ENCODE measurements at regions not wholly inside any gene's neighbourhood (a gene's known extent, or its start where the extent isn't known, plus 50 kb on each side); places are given as distances from the start of the nearest gene placed in this dataset.

DNA sequence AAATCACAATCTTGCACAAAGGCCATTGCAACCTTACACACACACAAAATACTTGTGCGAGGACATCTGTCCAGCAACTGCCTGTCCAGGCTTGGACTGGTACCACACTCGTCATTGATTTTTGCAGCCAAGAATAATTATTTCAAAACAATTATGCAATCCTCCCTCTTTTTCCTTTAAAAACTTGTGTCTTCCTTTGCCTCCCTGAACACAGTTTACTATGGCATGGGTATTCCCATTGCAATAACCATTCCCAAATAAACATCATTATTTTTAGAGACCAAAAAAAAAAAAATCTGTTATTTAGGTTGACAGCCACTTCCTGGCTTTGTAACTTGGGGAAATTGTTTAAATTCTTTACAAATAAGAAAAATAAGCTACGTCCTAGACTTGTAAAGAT is 54.0 kb downstream of the C11orf91 start:
- POLR2A ChIA-PET, result no interaction called here
- CTCF ChIA-PET, result no interaction called here

DNA sequence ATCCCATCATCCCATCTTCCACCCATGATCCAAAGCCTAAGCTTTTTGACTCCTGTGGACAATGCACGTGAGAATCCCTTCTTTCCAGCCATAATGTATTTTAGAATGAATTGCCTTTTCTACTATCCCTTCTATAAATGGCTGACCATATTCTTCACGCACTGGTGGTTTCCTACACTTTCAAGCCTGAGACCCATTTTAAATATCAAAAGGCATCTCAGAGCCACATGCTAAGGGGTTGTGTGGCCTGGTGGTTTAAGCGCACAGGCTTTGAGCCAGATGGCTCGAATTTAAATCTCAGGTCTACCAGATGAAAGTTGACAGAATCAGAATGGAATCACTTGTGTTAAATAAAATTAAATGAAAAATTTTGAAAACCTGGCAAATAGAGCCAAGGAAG is 54.5 kb downstream of the C11orf91 start:
- ChIA-PET POLR2A (no interaction called here), CTCF (no interaction called here)

DNA sequence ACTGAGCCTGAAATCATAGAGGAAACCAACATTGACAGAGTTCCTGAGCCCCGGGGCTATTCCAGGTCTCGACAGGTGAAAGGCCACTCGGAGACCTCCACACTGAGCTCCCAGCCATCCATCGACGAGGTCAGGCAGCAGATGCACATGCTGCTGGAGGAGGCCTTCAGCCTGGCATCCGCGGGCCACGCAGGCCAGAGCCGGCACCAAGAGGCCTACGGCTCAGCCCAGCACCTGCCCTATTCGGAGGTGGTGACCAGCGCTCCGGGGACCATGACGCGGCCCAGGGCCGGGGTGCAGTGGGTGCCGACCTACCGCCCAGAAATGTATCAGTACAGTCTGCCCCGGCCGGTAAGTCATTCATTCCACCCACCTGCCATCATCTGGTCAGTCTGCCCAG is 54.9 kb downstream of the C11orf91 start:
- POLR2A ChIA-PET, result no interaction called here

DNA sequence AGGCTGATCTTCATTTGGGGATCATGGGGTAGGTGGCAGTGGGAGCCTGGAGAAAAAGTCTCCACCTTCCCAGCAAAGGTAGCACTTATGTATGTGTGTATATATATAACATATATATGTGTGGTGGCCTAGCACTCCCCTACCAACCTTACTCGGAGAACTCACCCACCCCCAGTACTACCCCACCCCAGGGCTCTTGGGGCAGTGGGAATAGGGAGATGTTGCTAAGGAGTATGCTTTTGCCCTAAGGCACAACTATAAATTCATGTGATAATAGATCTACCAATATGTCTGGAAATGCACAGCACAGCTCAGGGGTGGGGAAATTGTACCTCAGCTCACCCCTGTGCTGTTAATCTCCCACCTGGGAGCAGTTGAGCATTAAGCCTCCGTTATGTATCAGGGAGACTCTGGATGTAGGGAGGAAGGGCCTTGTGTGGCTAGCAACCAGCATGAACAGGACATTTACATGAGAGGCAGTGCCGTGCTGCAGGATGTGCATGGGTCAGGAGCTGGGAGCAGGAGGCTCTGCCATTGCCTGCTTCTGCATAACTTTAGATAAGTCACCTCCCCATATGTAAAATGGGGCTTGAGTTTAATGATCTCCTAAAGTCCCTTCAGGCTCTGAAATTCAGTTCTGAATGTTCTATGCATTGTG is 57.3 kb downstream of the C11orf91 start:
- ChIA-PET POLR2A (no interaction called here), CTCF (no interaction called here)

More for the DNA sequence above, 54.9 kb downstream of the C11orf91 start:
- CTCF ChIA-PET, result no interaction called here

DNA sequence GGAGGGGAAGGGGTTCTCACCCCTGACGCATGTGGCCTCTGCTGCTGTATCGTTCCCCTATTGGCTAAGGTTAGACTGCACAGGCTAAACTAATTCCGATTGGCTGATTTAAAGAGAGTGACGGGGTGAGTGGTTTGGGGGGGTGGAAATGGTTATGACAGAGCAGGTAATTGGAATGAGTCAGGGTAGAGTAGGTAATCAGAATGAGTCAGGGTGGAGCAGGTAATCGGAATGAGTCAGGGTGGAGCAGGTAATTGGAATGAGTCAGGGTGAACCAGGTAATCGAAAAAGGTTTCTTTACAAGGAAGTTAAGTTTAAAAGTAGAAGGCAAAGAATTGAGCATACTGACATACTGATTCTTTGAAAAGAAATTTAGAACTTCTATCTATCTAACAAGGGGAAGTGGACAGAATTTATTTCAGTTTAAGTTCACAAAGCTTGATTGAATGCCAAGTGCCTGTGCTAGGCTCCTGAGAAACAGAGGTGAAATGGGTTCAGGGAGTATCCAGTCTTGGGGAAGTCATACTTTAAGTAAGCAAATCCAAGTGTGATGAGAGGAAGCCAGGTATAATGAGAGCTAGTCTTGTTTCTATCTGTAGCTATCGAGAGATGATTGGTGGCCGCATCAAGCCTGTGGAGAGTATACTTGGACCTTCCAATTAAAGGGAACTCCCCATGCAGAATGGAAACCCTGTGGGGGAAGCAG is 58.0 kb downstream of the C11orf91 start:
- ChIA-PET POLR2A (no interaction called here), CTCF (no interaction called here)

DNA sequence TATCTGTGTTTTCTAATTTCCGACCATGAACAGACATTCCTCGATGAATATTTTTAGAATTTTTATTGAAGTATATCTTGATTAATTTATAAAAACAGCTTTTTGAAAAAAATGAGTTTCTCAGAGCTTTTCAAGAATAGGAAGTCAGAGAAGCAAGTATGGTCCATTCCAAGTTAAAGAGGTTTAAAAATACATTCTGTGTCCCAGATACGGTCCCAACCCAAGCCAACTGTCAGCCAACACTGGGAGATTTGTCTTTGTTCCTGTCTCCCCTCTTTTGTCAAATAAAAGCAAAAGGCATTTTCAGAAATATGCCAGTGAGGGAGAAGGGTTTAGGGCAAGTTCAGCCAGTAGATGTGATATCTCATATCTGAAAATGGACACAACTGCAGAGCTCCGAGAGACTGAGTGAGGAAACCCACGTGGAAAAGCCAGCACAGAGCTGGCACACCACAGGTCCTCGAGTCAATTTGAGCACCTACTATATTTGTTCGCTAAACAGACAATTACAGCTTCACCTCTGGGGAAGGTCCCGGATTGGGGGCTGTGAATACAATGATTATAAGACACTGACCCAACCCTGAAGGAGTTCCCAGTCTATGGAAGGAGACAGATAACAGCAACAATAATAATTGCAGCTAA is 59.8 kb downstream of the C11orf91 start:
- POLR2A ChIA-PET, result no interaction called here
- CTCF ChIA-PET, result no interaction called here

DNA sequence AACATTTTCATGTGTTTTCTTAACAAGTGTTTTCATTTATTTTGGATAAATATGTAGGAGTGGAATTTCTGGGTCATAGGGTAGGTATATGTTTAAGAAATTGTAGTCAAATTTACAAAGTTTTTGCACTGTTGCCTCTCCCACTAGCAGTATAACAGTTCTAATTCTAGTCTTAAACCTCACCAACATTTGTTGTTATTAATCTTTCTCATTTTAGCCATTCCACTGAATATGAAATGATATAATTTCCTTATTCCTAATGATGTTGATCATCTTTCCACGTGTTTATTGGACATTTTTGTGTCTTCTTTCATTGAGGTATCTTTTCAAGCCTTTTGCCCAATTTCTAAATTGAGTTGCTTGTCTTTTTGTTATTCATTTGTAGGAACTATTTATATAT is 62.0 kb downstream of the C11orf91 start:
- POLR2A ChIA-PET, result no interaction called here

DNA sequence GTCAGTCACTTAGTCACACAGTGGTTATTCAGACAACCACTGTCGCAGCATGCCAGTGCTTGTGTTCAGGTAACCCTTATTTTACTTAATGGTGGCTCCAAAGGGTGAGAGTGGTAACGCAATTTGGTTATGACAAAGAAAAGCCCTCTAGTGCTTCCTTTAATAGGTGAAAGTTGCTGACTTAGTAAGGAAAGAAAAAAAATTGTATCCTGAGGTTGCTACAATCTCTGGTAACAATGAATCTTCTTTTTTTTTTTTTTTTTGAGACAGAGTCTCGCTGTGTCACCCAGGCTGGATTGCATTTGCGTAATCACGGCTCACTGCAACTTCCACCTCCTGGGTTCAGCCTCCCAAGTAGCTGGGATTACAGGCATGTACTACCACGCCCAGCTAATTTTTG is 64.5 kb downstream of the C11orf91 start:
- POLR2A ChIA-PET, result no interaction called here
- CTCF ChIA-PET, result interaction anchor here (0.7 kb wide), 2 partner anchors 104 to 201 kb away, joined by 3 to 5 read pairs; no protein-coding TSS in a partner anchor

More for the DNA sequence above, 62.0 kb downstream of the C11orf91 start:
- CTCF ChIA-PET, result interaction anchor here (0.6 kb wide), 1 partner anchor 1054 kb away, joined by 4 read pairs; no protein-coding TSS in a partner anchor

DNA sequence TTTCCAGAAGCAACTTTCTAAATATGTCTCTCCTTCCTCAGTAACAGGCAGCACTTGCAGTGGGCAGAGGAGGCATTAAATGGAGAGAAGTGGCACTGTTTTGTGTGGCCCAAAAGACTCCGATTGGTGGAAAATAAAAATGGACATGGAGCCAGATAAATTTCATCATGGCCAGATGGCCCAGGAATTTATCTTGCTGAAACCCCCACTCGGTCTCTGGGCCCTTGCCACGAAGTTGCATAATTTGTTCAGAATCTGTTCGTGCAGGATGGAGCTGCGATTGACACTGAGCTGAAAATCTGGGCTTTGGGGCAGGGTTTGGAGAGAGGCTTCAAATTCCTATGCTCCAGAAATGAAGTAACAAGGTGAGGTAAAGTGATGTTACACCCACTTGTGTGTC is 65.5 kb downstream of the C11orf91 start:
- CTCF ChIA-PET, result no interaction called here

DNA sequence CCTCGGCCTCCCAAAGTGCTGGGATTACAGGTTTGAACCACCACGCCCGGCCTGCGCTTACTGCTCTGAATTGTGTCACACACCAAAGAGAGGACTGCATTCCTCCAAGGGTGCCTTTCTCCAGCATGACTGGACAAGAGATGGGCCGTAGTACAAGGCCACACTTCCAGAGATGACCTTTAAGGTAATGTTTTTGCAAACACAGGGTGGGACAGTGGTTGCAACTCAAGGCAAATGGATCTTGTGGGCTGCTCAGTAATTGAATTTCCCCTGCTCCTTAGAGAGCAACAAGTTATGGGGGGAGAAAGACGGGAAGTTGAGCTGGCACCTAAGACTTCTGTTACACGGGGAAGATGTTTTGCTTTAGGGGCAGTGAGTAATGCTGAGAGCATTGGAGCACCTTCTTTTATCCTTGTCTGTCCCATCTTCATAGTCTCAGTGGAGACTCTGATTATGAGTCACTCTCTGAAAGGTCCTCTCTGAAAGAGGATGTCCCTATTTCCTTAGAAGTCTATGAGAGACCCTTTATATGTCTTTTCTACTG is 66.3 kb downstream of the C11orf91 start:
- POLR2A ChIA-PET, result no interaction called here
- CTCF ChIA-PET, result no interaction called here

More for the DNA sequence above, 65.5 kb downstream of the C11orf91 start:
- POLR2A ChIA-PET, result no interaction called here

DNA sequence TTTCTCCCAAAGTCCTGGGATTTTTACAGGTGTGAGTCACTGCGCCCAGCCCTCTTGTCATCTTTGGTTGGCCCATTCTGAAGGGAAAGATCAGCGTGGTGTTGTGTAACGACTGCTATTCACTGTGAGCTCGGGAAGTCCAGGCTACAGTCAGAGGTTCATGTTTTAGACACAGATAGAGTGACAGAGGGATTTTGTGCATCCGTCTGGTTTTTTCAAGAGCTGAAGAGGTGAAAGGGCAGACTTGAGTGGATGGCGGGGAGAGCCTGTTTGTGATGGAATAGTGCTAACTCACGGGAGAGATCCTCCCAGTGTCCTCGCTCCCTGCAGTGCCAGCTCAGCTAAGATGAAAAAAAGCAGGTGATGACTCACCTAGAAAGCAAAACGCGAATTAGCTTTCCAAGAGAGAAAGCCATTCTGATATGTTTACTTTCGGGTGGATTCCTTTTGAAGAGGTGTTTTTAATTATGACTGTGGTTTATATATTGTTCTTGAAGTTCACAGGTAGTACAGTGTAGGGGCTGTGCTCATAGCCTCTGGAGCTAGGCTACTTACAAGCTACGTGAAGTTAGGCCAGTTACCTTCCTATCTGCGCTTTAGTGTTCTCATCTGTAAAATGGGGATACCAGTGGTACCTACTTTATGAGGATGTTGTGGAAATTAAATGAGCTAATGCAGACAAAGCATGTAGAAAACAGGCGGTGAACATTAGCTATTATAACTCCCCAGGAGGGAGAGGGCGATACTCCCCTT is 67.2 kb downstream of the C11orf91 start:
- POLR2A ChIA-PET, result no interaction called here

DNA sequence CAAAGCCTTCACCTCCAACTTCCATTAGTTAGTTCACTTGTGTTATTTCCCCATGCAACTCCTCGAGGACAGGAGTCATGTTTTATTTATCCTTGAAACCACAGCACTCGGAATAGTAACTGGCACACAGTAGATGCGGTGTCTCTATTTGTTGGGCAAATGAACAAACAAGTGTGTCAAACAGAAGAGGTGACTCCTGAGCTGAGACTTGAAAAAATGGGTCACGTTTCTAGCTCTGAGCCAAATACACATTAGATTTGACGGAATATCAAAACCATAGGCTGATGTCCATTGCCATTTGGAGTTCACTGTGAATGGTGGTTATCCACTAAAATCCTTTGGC is 68.9 kb downstream of the C11orf91 start:
- CTCF ChIA-PET, result no interaction called here

More for the DNA sequence above, 67.2 kb downstream of the C11orf91 start:
- CTCF ChIA-PET, result no interaction called here

DNA sequence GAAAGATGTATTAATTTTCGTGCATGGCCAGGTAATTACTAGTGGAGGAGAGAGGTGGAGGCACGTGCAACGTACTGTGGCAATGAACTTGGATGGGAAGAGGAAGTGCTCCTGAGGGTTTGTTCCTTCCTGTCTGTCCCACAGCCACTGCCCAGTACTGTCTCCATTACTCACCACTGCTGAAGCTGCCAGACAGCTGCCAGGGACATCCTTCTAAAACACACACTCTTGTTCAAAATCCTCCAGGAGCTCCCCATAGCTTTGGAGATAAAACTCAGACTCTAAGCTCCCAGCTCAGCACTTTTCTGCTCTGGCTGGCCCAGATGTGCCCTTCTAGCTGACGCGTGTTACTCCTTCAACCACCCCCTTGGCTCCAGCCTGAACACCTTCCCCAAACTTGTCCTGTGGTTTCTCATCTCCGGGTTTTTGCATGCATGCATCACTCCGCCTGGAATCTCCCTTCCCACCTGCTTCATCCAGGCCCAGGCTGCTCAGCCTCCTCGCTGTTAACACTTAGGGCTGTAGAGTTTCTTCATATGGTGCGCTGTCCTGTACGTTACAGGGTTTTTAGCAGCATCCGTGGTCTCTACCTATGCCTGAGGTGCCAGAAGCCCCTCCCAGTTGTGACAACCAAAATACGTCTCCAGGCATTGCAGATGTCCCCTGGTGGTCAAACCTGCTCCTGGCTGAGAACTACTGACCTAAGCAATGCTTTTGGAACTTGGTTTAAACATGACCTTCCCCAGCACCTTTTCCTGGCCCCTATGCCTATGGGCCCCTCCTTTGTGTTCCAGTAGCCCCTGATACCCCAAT is 69.5 kb downstream of the C11orf91 start:
- POLR2A ChIA-PET, result no interaction called here
- CTCF ChIA-PET, result no interaction called here

More for the DNA sequence above, 68.9 kb downstream of the C11orf91 start:
- POLR2A ChIA-PET, result no interaction called here

DNA sequence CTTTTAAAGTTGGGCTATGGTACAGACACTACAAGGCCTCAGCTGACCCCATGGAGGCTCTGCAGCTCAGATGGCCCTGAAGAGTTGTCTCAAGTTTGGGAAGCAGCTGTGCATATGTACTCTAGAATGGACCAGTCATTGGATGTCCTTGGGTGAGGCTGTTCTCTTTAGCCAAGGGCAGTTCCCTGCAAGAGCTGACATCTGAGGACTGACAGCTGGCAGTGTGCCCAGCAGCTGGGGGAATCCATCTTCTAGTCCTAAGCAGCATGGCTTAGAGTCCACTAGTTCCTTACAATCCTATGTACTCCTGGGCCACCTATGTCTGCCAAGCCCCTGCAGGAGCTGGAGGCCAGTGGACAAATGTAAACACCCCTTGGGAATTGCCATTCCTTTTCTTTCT is 76.5 kb downstream of the C11orf91 start:
- POLR2A ChIA-PET, result no interaction called here
- CTCF ChIA-PET, result no interaction called here

DNA sequence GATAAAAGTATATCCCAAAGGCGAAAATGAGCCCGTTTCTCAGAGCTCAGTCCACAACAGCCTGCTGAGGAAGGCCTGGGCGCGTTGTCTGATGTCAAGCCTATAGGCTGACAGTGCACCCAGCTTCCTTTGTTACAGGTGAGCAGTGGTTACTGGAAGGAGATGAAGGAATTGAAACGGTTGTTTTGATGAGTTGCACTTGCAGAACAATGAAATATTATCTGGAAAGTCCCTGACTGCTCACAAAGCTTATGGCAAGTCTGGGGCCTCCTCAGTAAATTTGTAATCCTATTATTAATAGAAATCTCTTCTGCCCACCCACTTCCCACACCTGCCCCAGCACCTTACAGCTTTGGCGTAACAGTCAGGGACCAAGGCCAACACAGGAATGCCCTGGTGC is 77.8 kb downstream of the C11orf91 start:
- ChIA-PET POLR2A (no interaction called here), CTCF (no interaction called here)

DNA sequence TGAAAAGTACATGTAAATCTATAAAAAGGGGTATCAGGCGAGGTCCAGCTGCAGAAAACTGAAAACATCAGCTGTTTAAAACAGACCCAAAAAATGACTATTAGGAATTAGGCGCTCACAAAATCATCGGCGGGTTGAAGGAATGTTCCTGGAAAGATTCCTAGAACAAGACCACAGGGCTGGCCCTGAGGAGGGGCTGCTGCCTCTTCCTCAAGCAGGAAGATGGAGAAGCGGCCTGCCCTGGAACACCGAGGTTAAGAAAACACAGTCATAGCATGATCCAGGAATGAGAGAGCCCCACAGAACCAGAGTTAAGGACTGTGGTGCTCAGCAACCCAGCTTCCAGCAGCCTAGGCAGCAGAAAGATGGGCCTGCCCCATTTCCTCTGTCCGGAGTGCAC is 78.4 kb downstream of the C11orf91 start:
- CTCF ChIA-PET, result no interaction called here
- POLR2A ChIA-PET, result no interaction called here

DNA sequence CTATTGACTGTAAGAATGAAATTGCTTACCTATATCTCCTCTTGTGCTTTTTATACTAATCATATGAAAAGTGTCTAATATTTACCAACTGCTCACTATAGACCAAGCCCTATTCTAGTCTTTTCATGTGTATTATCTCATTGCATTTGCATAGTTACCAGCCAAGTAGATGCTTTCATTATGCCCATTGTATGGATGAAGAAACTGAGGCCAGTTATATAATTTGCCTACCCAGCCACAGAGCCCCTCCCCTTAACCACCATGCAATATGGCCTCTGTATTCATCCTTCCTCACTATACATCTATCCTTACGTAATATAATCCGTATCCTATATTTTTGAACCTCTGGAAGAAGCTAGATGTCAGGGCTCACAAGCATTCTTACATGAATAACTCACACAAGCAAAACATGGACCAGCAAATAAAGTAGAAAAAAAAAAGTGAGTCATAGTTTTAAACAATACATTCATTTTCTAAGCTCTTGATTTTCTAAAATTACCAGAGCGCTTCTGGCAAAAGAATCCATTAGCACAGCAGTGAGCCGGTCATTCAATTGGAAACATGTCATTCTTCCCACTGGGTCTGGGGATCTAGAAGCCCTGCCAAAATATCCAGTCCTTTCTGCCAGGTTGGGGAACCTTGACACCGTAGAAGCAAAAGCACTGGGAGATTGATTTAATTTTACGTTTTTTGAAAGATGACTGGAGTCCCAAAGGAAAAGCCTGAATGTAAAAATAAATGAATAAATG is 80.0 kb downstream of the C11orf91 start:
- CTCF ChIA-PET, result no interaction called here
- POLR2A ChIA-PET, result no interaction called here

DNA sequence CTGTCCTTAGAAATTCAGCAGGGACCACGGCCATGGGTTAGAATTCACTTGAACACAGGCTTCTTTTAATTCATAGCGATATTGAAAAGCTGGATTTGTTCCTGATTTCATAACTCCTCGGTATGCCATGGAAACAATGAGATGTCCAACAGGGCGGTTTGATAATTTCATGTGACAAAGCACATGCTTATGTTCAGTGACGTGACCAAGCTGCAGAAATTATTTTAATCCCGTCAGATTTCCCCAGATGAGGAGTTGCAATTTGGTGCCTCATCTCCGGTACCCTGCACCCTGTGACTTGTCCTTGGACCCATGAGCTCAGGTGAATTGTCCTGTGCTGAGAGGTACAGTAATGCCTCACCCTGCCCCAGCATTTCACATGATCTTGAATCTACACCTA is 81.7 kb downstream of the C11orf91 start:
- POLR2A ChIA-PET, result no interaction called here
- CTCF ChIA-PET, result no interaction called here

DNA sequence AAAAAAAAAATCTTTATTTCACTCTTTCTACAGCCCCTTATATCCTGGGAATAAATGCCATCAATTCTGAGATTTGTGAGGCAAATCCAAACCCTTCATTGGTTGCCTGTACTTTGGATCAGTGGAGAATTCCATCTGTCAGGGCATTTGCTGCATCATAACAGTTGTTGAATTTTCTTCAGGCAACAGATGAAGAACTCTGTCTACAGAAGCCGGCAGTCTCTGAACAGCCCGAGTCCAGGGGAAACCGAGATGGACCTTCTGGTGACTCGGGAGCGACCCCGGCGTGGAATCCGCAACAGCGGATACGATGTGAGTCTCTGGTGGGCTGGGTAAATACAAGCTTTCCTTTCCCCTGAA is 82.3 kb downstream of the C11orf91 start:
- ChIA-PET POLR2A (no interaction called here), CTCF (no interaction called here)

All from activated CD8-positive, alpha-beta memory T cell treated with anti-CD3 and anti-CD28 coated beads for 36 hours (primary cell).